Epithelial cell of esophagus (primary cell): ENCODE measurements at regions not wholly inside any gene's neighbourhood (a gene's known extent, or its start where the extent isn't known, plus 50 kb on each side); places are given as distances from the start of the nearest gene placed in this dataset.

Experiments used
- DNase-seq: peaks from one replicate; pipeline ENCODE4 v3.0.0; 2010; ENCODE audit warnings: low read depth
- H3K4me3 ChIP-seq: 2 replicates; pipeline ENCODE4 v1.5.1; 2011; ENCODE audit warnings: mild to moderate bottlenecking, low read length, control low read depth
- TF ChIP-seq, protein P1 (sequence below): IDR thresholded peaks from 2 replicates; pipeline ENCODE4 v1.5.1; 2011; ENCODE audit warnings: low read depth, mild to moderate bottlenecking, low read length, control low read depth, inconsistent platforms; ENCODE audit not compliant: insufficient read depth; ENCODE audit errors: missing control alignments

DNA sequence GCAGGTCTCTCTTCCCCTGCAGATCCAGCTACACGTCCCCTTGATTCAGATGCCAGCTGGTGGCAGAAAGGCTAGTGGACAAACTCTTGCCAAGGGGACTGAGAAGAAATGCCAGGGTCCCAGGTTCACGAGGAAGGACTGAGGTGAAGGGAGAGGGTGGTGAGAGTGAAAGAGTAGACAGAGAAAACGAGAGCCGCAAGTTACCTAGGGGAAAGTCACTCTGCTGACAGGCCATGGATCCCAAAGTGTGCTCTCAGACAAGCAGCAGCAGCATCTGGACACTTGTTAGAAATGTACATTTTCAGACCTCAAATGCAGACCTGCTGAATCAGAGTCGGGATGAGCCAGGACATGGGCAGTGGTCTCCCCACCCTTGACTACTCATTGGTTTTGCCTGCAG, 192.3 kb downstream of the FGFR2 start:
- no peak for DNase-seq
- TF ChIP-seq, protein P1, sequence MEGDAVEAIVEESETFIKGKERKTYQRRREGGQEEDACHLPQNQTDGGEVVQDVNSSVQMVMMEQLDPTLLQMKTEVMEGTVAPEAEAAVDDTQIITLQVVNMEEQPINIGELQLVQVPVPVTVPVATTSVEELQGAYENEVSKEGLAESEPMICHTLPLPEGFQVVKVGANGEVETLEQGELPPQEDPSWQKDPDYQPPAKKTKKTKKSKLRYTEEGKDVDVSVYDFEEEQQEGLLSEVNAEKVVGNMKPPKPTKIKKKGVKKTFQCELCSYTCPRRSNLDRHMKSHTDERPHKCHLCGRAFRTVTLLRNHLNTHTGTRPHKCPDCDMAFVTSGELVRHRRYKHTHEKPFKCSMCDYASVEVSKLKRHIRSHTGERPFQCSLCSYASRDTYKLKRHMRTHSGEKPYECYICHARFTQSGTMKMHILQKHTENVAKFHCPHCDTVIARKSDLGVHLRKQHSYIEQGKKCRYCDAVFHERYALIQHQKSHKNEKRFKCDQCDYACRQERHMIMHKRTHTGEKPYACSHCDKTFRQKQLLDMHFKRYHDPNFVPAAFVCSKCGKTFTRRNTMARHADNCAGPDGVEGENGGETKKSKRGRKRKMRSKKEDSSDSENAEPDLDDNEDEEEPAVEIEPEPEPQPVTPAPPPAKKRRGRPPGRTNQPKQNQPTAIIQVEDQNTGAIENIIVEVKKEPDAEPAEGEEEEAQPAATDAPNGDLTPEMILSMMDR, result no peak
- H3K4me3 ChIP-seq, result no peak overlapping the region

DNA sequence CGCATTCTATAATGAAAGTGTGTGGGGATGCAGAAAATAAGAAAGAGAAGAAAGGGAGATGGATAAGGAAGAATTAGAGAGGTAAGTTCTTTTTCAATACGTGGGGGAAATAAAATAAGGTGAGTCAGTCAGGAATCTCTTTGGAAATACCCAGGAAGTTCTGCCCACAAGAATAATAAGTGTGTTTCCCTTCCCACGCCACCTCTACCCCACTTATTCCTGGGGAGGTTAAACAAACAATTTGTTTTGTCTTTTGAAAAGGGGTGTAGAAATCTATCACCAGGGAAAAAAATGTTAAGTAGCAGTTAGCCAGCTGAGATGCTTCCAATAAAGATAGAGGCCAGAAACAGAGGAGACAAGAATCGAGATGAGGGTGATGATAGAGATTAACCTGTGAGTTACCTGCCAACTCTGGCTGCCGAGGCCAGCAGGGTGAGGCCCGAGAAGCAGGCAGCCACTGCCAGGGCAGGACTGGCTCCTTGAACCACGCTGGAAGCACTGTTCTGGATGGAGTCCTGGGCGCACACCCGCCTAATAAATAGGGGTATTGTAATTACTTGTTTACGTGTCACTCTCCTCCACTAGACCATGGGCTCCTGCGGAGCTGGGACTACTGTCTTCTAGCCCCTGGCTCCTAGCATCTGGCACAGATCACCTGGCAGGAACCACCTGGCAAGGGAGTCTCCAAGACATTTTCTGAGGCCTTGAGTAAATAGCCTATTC, 191.3 kb downstream of the FGFR2 start:
- TF ChIP-seq, protein P1, result no peak
- DNase-seq, result peak; percentile 82
- H3K4me3 ChIP-seq, result no peak overlapping the region

DNA sequence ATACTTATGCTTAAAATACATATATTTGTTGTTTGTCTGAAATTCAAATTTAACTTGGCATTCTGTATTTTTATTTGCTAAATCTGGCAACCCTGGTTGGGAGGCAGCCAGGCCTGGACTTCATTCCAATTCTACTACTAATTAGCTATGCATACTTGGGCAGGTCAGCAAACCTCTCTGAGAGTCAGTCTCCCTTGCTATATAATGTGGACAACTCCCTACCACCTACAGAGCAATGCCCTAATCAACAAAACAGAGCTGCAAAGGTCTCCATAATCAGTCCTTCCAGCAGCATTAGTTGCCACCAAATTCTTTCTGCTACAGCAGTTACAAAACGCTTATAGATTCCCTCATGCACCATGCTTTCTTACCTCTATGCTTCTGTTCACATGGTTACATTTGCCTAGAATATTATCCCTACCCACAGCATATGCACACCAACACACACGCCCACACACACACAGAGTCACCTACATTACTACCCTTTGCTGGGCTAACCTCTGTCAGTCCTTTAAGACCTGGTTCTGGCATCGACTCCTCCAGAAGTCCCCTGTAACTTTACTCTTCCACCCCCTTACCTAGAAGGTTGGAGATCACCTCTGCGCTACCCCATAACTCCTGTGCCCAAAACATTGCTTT, 188.7 kb downstream of the FGFR2 start:
- TF ChIP-seq, protein P1, result no peak
- no peak overlapping the region for H3K4me3 ChIP-seq
- no peak for DNase-seq

DNA sequence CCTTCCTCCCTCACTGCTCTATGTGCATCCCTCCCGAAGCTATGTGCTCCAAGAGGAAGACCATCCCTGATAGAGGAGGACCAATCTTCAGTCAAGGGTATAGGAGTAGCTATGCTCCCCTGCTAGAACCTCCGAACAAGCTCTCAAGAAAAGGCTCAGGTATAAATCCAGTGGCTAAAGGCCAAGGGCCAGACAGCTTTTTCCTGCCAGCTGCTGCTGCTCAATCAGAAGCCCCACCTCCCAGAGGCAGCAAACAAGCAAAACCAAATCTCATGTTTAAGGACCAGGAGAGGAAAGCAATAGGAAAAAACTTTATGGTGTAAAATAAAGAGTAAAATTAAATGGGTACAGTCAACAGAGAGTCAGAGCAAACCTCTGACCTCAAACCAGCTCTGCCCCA, 187.2 kb downstream of the FGFR2 start:
- H3K4me3 ChIP-seq, result no peak overlapping the region
- TF ChIP-seq, protein P1, result no peak
- DNase-seq, result no peak

DNA sequence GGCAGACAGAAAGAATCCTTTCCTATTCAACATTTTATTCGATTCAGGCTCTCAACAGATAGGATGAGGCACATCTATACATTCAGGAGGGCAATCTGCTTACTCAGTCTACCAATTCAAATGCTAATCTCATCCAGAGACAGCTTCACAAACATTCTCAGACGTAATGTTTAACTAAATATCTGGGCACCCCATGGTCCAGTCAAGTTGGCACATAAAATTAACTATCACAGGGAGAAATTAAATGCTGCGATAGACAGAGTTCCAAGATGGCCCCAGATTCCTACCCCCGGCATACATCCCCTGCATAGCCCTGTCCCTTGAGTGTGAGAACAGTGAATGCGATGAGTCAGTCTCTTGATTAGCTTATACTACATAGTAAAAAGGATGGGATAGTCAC, 184.3 kb downstream of the FGFR2 start:
- H3K4me3 ChIP-seq, result no peak overlapping the region
- DNase-seq, result no peak
- TF ChIP-seq, protein P1, result no peak

DNA sequence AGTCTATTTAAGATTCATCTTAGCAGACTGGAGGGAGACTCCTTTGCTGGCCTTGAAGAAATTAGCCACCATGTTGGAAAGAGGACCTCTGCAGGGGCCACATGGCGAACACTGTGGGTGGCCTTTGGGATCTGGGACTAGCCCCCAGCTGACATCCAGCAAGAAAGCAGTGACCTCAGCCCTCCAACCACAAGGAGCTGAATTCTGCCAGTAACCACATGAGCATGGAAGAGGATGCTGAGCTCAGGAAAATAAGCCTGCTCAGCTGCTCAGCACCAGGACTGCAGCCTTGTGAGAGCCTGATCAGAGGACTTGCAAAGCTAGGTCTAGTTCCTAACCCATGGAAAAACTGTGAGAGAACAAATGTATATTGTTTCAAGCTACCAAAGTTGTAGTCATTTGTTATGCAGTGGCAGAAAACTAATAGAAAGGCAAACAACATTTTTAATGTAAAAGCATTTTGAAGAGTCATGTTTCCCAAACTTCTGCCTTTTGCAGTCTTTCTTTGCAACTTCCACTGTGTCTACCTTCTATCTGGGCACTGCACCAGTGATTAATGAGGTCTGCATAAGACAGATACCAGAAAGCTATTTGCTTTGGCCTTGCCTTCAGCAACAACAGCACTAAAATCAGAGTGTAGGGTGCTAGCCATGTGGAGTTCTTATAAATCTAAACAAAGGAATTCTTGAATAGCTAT, 183.7 kb downstream of the FGFR2 start:
- DNase-seq, result no peak
- H3K4me3 ChIP-seq, result no peak overlapping the region

More for the DNA sequence above, 183.7 kb downstream of the FGFR2 start:
- TF ChIP-seq, protein P1, result no peak
